NCI-H1048 (cell line): ENCODE measurements at regions not wholly inside any gene's neighbourhood (a gene's known extent, or its start where the extent isn't known, plus 50 kb on each side); places are given as distances from the start of the nearest gene placed in this dataset.

ENCODE experiments used
- DNase-seq: peaks from one replicate; lab custom pipeline; 2025; lab: John Stamatoyannopoulos, UW

- DNase-seq, result no peak
These were observed 498.1 kb upstream of the TNC start for GRCh38 chr9:115615821-115616665.

DNA sequence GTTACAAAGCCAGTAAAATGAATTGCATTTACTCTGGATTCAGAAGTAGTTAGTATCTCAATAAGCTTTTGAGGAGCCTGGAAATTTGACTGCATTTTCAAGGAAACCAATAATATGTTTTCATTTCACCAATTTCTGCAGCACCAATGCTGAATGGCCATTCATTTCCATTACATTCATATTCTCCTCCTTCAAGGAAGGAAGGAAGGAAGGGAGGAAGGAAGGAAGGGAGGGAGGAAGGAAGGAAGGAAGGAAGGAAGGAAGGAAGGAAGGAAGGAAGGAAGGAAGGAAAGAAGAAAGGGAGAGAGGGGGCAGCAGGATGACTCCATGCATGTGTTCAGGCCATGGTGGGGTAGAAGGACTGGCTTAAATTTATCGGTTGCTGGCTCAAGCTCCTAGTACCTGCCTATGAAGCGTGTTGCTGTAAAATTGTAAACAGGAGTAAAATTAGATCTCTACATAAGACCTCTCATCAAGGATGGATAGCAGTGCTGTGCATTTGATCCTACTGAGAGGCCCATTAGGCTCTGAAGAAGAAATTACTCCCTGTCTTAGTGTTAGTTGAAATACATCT, 498.8 kb upstream of the TNC start:
- DNase-seq, result no peak

GRCh38 chr9:115625251-115625650, 507.3 kb upstream of the TNC start:
- no peak for DNase-seq

GRCh38 chr9:115625954-115626353, 508.0 kb upstream of the TNC start:
- no peak for DNase-seq

- no peak for DNase-seq
These were observed 509.6 kb upstream of the TNC start for GRCh38 chr9:115627511-115627910.

DNA sequence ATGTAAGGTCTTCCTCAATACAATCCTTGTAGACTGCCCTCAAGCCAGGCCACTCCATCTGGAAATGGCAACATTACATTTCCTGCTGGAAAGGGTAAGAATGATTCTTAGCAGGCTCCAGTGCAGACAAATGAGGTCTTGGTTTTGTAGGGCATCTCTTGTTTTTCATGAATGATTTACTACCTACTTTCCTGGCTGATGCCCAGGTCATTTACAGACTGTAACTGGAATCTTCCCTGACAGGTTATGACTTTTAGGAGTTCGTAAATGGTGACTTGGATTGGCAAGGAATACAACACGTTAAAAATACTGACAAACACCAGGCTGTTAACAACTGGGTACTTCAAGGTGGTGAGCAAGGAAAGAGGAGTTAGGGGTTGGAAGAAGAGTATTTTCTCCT, 510.5 kb upstream of the TNC start:
- no peak for DNase-seq

DNA sequence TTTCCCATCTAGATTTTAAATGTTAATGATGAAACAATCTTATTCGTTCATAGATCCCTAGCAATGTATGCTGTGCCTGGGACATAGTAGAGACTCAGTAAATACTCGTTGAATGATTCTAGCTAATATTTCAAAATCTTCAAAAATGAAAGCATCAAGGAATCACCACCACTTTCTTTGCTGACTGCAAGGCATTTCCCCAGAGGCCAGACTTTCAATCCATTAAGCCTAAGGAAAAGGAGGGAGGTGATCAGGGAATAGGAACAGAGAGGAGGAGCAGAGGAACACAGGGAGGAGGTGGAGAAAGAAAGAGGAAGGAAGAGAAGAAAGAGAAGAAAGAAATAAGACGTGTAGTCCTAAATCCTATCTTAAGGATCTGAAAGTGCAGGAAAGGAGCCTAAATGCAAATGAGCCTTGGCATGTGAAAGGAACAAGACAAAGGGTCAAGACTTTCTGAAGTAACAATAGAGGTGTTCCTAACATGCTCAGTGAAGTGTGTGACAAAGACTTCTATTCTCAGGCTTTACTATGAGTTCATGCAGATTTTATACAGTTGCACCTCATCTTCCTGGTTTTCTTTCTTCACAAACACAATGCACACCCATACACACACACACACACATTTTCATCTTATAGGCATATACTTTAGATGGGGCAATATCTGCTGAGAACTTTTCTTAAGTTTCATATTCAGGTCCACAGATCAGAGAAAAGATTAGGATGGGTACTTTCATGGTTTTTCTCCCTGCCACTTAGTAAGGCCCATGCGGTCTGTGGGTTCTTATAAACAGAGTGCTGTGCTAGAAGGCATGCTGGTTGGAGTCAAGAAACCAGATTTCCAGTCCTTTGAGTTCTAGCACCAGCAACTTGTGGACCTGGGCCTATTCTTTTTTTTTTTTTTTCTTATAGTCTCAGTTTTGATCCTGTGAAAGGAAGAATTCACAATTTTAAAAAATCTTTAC, 512.2 kb upstream of the TNC start:
- DNase-seq, result no peak

DNA sequence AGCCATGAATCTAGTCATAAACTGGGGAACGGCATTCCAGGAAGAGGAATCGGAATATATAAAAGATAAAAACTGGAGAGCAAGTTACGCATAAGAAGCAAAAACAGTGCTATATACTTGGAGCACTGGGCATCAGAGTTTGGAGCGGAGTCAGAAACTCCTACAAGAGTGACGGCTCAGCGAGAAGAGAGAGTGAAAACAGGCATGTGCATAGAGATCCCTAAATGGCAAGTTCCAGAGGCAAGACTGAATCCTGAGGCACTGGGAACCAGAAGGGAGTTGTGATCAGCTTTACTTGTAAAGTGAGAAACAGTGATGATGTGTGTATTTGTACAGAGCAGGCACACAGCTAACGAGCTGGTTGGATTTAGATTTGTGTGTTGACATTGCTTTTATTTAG, 514.4 kb upstream of the TNC start:
- DNase-seq, result no peak

DNA sequence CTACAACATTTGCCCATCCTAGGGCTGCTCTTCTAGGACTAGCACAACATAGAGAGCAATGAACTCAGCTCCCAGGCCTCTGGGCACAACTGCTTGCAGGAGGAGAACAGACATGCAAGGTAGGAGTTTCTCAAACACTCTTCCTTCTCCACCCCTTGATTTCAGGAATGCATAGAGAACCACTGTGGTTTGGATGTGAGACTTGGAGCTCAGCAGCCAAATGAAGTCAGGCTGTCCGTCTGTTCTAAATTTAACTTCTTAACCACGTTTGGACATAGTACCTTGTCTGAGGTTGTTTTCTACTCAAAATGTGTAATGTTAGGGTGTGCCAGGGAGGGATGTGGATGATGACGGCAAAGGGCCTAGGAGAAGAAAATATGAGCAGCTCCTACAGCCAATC, 515.1 kb upstream of the TNC start:
- no peak for DNase-seq

- DNase-seq, result no peak
These were observed 517.8 kb upstream of the PAPPA start for GRCh38 chr9:115635680-115636383.

DNA sequence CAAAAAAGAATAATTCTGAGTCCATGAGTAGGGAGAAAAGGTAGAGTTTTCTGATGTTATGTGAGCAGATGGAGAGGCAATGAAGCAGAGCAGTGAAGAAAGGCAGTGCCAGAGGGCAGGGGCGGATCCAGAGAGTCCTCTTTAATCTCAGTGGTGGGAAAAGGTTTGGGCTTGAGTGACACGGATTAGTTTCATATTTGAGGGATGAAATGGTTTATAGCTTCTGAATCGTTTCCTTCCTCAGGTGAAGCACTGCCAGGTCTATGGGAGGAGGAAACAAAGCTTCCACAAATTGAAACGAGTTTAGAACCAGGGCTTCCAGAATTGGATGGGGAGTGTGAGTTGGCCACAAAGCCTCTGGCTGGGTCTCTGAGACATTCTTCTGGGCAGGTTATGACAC, 517.0 kb upstream of the PAPPA start:
- no peak for DNase-seq

- DNase-seq, result no peak
These were observed 515.9 kb upstream of the PAPPA start for GRCh38 chr9:115637661-115638060.

DNA sequence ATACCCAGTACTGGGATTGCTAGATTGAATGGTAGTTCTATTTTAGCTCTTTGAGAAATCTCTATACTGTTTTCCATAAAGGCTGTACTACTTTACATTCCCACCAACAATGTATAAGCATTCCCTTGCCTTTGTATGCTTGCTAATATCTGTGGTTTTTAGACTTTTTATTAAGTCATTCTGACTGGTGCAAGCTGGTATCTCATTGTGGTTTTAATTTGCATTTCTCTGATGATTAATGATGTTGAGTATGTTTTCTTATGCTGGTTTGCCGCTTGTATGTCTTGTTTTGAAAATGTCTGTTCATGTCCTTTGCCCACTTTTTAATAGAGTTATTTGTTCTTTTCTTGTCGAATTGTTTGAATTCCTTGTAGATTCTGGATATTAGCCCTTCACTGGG, 512.7 kb upstream of the PAPPA start:
- DNase-seq, result no peak

DNA sequence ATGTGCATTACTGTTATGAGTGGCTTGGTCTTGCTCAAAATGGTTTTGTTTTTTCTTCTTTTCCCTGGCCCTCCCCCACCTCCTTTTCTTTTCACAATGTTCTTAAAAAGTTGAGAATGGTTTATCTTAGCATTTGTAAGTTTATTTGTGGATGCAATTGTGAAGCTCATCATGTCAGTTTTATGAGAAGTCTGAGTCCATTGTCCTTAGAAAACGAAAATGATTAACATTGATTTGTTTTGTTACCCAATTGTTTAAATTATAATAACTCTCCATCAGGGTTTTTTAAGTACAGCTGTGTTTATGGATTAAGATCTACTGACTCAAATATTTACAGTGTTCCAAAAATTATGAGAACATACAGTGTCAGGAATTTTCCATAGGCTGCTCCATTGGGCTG, 511.3 kb upstream of the PAPPA start:
- no peak for DNase-seq

GRCh38 chr9:115643948-115644727, 509.5 kb upstream of the PAPPA start:
- DNase-seq, result no peak

- no peak for DNase-seq
These were observed 503.6 kb upstream of the PAPPA start for GRCh38 chr9:115649991-115650472.

DNA sequence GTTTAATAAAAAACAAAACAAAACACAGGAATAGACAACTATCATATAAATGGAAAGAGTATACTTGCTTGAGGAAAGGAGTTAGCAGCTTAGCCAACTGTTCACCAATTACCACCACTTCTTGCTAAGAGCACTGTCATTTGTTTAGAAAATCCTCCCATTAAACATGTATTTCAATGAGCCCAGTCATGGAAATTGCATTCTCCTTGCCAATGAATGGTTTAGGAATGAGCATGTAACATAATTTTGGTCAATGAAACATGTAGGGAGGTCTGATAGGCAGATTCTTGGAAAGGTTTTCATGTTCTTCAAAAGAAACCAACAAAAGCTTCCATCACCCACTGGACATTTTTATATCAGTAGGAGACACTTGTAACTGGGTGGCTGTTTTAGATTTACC, 502.8 kb upstream of the PAPPA start:
- no peak for DNase-seq

DNA sequence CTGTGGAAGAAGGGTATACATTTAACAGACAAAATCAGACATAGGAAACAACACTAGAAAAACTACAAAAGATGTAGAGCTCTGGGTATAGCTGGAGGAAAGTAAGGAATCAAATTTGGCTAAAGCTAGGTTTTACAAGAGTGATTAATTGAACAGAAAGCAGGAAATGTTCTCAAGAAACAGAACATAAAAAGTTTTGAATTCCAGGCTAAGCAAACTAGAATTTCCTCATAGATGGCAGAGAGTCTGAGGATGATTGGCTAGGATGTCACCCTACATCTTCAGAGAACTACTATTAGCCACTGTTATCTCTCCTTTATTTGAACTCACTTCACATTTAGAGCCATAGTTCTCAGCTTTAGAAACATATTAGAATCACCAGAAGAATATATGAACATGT, 502.1 kb upstream of the PAPPA start:
- DNase-seq, result no peak

GRCh38 chr9:115653171-115653606, 500.4 kb upstream of the PAPPA start:
- DNase-seq, result no peak

DNA sequence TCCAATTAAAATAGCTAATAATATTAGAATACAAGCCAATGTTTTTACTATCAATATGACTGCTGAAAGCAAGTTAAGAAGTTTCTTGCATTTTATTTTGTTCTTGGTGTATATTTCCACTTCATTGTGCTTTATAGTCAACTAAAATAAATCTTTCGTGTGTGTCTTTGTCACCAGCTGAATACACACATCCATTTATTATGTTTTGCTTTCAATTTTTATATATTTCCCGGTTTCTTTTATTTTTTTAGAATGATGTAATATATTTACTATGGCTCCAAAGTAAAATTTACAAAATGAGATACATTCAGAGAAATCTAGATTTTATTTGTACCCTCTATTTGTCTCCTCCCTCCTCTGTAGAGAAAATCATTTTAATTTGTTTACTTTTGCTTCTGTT, 495.9 kb upstream of the PAPPA start:
- DNase-seq, result no peak

DNA sequence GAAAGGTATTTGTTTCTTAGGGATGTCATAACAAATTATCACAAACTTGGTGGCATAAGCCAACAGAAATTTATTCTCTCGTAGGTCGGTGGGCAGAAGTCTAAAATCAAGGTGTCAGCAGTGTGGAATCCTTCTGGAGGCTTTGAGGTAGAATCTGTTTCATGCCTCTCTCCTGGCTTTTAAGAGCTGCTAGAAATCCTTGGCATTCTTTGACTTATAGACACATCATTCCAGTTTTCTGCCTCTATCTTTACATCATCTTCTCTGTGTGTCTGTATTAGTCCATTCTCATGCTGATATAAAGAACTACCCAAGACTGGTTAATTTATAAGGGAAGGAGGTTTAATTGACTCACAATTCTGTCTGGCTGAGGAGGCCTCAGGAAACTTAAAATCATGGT, 488.1 kb upstream of the PAPPA start:
- no peak for DNase-seq
